NCI-H2227 (cell line): ENCODE measurements at regions not wholly inside any gene's neighbourhood (a gene's known extent, or its start where the extent isn't known, plus 50 kb on each side); places are given as distances from the start of the nearest gene placed in this dataset.
A peak's percentile ranks its signal among the peaks of the same experiment; 100 is the strongest.

Experiments
- DNase-seq: peaks from one replicate; lab custom pipeline; 2025; ENCODE audit not compliant: unreplicated experiment; lab: John Stamatoyannopoulos, UW

DNA sequence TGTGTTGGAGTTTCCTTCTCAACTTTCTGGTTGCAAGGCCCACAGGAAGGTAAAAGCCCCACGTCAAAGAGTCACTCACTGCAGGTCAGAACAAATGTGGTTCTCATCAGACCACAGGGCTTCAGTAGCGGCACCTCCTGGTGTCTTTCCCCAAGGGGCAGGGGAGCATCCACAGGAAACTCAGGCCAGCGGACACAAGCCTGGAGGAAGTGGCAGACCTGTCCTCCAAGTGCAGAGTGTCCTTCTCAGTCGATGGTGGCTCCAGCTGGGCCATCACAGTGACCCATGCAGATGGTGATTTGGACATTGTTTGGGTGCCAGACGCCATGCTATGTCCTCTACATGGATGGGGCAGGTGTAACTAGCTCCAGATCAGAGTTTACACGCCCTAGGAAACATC lies 84.9 kb downstream of the ACKR3 start:
- DNase-seq, result no peak

DNA sequence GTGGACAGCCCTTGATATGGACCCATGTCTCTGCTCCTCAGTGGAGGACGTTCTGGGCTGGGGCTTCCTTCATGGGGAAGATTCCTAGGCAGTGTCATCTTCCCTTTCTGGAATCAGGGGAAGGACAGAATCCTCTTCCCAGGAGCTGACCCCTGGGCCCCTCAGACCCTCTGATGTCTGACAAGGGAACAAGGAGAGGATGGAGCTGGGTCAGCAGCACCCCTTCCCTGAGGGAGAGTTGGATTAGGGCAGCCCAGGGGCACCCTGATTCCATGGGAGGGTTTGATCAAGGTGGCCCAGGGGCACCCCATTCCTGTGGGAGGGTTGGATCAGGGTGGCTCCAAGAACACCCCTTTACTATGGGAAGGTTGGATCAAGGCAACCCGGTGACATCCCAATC lies 86.5 kb downstream of the ACKR3 start:
- no peak for DNase-seq

DNA sequence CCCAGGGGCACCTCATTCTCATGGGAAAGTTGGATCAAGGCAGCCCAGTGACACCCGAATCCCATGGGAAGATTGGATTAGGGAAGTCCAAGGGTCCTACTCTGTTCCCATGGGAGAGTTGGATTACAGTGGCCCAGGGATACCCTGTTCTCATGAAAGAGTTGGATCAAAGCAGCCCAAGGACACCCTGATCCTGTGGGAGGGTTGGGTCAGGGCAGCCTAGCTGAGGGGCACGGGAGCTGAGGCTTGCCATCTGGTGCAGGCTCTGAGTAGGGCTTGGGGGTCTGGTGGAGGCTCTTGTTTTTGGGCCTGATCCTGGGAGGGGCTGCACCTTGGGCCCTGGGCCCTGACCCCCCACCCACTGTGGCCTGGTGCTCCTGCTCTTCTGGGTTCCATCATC lies 87.1 kb downstream of the ACKR3 start:
- no peak for DNase-seq

DNA sequence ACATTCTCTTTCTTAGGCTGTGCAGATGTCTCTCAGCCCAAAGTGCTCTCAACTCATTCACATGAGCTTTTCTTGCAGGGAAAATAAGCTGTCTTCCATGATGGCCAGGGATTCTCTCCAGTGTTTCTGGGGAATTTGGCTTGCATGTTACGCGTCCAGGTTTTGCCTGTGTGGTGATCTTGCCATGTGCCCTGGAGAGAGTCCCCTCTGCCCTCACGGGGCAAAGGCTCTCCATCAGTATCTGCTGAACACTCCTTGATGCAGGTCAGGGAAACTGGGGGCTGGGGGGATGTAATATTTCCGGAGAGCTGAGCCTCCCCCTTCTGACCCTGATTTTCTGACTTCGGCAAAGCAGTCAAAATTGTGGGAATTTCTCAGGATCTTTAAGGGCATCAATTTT lies 87.6 kb downstream of the ACKR3 start:
- DNase-seq, result no peak

DNA sequence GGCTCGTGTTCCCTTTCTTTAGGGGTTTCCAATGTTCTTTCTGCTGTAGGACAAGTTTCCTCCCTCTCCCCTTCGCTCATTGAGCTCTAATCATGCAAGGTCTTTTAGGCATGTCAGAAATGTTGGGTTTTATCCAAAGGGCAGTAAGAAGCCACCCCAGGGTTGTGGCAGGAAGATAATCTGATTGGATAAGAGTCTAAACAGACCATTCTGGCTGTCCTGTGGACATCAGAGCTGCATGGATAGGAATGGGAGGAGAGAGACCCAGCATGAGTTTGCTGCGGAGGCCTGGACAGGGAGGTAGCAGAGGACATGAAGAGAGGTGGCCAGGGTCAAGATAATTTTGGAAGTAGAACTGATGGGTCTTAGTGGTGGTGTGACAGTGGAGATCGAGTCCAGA lies 88.2 kb downstream of the ACKR3 start:
- DNase-seq, result no peak

DNA sequence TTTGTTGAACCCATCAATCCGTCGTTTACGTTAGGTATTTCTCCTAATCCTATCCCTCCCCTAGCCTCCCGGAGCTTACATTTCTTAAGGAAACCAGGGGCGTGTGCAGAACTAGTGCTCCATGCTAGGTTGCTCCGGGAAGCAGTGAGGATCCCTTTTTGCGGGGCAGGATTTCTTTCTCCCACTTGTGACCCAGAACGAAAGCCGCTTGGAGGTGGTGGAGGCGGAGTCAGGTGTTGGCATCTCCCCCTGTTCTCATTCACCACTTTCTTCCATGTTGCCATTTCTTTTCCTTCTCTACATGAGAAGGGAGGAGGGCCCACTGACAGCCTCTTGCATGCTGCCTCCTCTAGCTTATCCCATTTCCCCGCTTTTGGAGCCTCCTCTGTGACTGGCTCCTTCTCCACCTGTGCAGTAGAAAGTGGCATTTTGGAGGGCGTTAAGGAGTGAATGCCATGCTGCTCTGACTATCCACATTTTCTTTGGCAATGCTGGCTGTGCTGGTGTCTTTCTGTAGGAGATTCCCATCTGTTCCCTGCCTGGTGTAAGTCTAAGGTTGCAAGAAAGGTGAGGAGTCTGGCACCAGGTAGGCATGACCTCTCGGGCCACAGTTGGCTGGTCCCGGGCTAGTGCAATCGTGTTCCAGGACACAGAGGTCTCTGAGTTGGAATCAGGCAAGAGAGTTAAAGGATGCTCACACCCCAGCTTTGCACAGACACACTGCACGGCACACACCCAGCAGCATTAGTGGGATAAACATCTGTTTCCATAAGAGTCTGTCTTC lies 89.5 kb downstream of the ACKR3 start:
- no peak for DNase-seq

DNA sequence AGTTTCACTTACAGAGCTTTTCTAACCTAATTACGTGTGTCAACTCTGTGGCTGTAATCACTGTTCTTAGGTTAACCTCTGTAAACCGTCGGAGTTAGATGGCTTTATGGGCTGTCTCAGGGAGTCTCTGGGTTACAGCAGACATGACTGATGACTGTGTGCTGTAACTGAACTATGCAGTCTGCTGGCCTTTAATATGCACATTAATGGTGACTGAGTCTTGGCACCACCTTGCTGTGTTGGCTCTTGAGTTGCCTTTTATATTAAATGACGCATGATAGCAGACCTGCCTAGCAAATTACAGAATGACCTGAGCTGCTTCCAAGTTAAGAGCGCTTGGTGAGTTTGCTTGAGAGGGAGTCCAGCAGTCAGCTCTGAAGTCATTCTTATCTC lies 90.1 kb downstream of the ACKR3 start:
- peak; percentile 35 for DNase-seq

DNA sequence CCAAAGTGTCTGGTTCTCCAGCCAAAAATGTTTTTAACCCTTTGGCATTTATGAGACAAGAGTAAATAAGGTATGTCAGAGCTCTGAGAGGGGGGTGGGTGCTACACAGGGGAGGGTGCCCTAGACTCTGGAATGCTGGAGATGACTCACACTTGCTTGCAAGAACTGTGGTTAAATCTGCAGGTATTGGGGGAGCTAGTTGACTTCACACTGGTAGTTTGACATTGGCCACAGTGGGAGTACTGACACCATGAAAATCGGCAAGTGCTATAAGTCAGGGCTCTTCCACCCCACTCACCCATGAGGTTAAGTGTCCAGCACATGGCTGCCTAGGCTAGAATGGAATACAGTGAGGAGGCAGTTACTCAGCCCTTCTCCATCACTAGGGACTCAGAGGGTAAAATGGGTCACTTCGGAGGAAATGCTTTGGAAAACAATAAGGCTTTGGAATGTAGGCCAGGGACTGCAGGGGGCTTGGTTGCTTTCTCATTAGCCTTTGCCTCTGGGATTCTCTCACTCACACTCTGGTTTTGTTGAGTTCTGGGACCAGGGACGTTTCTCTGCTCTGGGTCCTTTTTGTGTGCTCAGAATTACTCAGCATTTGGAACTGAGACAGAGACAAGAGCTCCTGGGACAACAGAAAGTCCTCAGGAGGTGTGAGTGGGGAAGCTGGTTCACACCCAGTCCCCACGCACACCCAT lies 91.6 kb downstream of the ACKR3 start:
- no peak for DNase-seq

DNA sequence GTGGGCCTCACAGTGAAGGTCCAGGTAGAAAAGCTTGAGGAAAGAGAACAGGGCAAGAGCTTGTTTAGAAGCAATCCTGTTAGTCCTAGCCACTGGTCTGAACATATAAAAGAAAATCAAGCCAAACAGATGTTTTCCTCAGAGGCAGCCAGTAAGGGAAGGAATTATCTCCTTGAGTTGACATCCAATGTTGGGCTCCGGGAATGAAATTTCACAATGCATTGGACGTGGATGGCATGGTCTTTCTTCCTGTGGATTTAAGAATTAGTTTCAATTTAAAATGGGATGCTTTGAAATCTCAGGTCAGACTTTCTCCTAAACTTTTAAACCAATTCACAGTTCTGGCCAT lies 92.1 kb downstream of the ACKR3 start:
- no peak for DNase-seq

DNA sequence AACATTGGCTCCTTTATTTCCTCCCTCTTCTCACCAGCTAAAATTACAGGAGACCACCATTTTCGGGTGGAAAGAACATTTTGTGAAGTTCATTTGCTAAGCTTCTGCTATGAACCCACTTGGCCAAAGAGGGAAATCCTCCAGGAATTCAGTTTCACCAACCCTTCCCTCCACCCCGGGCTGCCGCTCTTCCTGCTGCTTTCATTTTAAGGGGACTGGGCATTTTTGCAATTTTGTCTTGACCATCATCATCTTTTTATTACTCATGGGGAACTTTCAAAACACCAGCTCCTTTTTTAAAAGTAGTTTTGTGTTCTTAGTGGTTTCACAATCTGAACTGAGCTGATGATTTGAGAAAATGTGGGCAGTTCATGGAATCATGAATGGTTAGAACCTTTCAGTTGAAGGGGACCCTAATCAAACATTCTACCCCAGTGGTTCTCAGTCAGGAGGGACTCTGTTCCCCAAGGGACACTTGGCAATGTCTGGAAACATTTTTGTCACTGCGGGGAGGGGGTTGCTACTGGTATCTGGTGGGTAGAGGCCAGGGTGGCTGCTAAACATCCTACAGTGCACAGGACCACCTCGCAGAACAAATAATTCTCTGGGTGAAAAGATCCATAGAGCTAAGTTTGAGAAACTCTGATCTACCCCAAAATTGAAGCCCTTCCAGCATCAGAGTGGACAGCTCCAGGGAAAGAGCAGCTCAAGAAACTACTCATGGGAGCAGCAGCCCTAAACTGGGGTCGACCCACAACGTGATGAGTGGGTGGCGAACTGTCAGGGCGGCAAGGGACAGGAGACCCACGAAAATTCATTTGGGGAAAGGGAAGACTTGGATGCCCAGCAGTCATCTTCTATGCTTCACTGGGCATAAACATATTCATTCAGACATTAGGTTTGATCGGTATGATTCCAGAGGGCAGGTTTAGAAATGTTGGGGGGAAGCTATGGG lies 92.9 kb downstream of the ACKR3 start:
- no peak for DNase-seq

DNA sequence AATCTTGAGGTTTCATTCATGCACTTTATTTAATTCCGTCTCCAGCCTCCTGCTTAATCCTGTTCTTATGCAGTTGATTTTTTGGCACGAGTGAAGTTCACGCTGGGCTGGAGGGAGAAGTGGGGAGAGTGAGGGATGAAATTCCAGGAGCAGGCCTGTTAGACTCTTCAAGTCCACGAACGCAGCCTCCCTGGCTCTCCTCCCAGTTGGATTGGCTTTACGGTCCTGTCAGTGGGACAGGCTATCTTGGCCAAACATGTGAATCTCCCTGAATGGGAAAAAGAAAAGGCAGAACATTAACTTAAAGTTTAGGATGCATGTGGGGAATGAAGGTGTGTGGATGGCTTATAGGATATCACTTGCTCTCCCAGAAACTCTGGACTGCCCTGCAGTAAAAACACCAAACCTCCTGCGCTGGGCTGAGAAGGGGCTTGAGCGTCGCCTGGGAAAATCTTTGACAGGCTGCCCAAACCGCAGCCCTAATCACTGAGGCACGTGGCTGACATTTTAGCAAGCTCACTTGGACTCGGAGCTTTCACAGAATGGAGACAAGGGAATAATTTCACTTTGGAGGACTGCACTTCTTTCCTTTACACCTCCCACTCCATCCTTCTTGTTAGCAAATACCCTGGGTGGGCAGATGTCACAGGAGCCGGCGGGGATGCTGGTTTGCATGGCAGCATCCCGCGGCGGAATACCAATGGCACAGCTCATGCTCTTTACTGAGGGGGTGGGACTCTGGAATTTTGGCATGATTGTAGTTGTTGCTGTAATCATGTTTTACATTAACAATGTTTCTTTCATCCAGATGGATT lies 93.9 kb downstream of the ACKR3 start:
- DNase-seq, result no peak

DNA sequence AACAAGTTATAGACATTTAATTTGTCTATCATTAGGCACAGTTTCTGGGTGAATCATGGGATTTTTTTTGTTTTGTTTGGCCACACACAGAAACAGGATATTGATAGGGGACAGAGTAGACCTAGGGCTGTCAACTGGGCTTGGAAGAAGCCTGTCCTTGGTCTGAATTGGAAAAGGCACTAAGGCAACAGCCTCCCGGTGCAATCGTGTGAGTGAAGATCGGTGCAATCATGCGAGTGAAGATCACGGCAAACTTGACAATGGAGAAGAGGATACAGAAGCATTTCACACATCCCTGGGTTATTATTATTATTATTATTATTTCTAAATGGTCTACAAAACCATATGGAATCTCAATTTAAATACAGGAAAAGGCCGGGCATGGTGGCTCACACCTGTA lies 94.5 kb downstream of the ACKR3 start:
- DNase-seq, result no peak

DNA sequence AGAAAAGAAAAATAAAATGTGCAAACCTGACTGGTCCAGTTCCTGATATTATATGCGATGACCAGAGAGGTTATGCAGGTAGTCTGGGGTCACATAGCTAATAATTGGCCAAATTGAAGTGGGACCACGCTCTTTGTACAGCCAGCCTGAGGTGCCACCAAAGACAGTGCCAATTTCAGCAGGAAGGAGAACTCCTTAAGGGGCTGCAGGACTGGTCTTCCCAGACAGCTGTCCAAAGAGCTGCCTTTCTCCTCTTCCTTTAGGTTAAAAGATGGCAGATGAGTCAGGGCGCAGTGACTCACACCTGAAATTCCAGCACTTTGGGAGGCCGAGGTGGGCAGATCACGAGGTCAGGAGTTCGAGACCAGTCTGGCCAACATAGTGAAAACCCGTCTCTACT lies 95.5 kb downstream of the ACKR3 start:
- no peak for DNase-seq

DNA sequence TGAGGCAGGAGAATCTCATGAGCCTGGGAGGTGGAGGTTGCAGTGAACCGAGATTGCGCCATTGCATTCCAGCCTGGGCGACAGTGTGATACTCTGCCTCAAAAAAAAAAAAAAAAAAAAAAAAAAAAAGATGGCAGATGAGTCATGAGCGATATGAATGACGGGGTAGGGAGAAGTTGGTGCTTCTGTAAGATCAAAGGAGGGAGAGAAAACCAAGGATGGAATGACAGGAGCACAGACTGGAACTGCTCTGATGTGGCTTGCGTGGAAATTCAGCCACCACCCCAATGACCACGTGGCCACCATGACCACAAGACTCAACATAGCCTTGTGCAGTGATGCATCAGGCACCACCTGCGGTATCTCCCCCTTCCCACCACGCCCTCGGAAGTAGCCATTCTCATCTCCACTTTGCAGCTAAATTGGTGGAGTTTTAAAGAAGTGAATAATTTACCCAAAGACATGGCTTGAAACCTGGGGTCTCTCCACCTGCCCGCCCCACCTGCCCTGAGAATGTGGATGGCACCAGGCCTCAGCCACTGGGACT lies 96.0 kb downstream of the ACKR3 start:
- no peak for DNase-seq

DNA sequence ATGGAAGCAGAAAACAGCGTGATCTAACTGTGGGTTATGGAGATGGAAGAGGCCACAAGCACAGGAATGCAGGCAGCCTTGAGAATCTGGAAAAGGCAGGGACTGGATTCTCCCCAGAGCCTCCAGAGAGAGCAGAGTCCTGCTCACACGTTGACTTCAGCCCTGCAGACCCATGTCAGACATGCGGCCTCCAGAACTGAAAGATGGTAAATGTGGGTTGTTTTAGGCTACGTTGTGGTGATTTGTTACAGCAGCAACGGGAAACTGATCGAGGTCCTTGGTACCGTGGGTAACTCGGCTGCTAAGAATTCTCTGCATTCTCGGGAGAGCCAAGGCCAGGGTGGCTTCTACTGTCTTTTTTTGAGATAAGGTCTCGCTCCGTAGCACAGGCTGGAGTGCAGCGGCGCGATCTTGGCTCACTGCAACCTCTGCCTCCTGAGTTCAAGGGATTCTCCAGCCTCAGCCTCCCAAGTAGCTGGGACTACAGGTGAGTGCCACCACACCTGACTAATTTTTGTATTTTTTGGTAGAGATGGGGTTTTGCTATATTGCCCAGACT lies 97.1 kb downstream of the ACKR3 start:
- DNase-seq, result no peak

DNA sequence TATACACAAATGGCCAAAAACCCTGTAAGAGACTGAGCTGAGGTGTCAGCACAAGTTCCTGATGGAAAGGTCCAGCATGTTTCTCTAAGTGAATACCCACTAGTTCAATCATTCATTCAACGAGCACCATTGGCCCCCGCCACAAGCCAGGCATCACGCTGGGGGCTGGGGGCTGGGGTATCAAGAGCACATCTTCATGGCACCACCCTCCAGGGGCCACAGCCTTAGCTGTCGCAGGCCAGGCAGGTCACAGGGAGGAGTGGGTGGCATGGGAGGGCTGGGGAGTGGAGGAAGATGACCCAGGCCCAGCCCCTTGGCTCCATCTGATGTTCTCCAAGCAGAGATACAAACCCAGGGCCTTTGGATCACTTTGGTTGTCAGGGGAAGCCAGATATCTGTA lies 97.9 kb downstream of the ACKR3 start:
- DNase-seq, result no peak

DNA sequence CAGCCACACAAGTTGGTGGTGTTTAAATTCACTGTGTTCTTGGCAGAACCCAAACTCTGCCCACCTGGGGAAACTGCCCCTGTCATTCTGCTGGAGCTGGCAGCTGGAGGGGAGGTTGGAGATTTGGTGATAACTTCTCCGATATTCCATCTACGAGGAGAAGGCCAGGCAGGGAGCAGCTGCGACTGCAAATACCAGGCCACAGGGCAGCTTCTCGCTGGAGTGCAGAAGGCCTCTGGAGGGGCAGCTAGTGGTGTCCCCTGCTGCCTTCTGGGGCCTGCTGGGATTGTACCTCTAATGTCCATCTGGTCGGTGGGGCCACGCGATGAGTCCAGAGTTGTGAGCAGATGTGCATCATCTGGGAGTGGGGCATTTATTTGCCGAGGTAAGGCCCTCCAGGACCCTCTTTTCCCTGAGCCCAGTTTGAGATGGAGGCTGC lies 98.9 kb downstream of the ACKR3 start:
- no peak for DNase-seq

DNA sequence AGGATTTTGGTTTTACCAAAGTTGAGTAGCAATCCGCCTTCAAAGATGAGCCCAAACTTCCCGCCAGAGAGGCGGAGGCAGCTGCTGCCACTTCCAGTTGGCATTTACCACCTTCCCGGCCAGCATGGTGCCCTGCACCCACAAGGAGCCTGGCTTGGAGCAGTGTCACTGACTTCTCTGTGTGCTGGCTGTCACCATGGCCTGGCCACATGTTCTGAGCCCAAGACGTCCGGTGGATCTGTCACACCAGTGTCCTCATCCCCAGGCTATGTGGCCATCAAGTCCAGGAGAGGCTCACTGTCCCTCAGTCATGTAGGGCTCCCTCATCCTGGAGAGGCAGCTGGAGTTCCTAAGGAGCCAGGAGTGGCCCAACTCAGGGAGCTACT lies 100.6 kb downstream of the ACKR3 start:
- no peak for DNase-seq

DNA sequence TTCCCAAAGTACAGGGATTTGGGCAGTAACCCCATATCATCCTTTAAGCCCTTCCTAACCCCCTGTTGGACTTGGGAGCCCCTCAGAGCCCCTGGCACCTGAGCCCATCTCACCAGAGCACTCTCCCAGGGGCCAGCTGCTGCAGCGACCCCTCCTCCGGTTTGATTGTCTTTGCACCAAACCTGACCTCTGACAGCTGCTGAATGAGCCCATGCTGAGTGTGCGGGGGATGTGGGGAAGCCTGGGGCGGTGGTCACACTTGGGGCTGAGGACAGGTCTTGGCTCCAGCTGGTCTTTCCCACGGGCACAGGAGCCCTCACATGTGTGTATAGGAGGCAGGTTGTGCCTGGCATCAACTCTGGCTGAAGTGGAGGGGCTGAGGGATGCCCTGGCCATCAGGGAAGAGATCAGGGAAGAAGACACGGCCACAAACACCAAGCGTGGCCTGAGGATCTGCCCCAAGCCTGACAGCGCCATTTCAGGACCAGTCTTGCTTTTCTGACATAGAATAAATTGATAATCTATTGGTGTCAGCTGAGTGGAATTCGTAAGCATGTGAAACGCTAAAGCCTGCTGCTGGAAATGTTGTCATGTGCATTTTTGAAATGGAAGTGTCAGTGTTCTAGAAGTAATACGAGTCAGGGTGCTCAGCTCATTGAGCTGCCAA lies 102.4 kb downstream of the ACKR3 start:
- DNase-seq, result no peak

DNA sequence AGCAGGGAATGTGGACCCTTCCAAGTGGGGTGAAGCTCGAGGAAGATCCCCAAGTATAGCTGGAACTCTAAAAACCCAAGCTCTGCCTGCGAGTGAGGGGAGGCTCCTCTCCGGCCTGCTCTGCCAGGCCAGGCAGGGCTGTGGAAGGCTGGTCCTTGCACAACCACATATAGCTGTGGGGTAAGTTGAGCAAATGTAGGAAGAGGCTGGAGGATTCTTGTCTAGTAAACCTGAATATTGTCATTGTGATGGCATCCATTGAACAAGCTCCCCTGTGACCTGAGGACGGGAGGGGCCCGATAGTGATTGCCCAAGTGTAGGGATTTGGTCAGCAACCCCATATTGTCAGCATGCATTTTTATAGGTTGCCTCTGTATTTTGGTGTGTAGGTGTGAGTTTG lies 103.0 kb downstream of the ACKR3 start:
- no peak for DNase-seq
